Myocyte (in vitro differentiated cells): ENCODE measurements at regions not wholly inside any gene's neighbourhood (a gene's known extent, or its start where the extent isn't known, plus 50 kb on each side); places are given as distances from the start of the nearest gene placed in this dataset.

ENCODE experiments used
- DNase-seq: peaks from one replicate; pipeline ENCODE4 v3.0.0-alpha.2; 2012; ENCODE audit warnings: low read depth

- no peak for DNase-seq
These were observed 205.9 kb upstream of the RGMA start for GRCh38 chr15:93294896-93295295.

GRCh38 chr15:93294066-93294465, 205.1 kb upstream of the RGMA start:
- no peak for DNase-seq

- no peak for DNase-seq
These were observed 202.4 kb upstream of the RGMA start for GRCh38 chr15:93291380-93291779.

GRCh38 chr15:93290618-93290946, 201.6 kb upstream of the RGMA start:
- no peak for DNase-seq

GRCh38 chr15:93289941-93290617, 201.1 kb upstream of the RGMA start:
- no peak for DNase-seq

GRCh38 chr15:93288728-93289294, 199.8 kb upstream of the RGMA start:
- DNase-seq, result no peak

GRCh38 chr15:93286446-93286845, 197.4 kb upstream of the RGMA start:
- DNase-seq, result no peak

- DNase-seq, result no peak
These were observed 194.8 kb upstream of the RGMA start for GRCh38 chr15:93283854-93284253.

GRCh38 chr15:93282808-93283207, 193.8 kb upstream of the RGMA start:
- DNase-seq, result no peak

GRCh38 chr15:93278783-93279182, 189.8 kb upstream of the RGMA start:
- no peak for DNase-seq

GRCh38 chr15:93278006-93278405, 189.0 kb upstream of the RGMA start:
- DNase-seq, result no peak

GRCh38 chr15:93274257-93274656, 185.2 kb upstream of the RGMA start:
- no peak for DNase-seq

GRCh38 chr15:93271871-93272270, 182.9 kb upstream of the RGMA start:
- no peak for DNase-seq

GRCh38 chr15:93270937-93271467, 182.0 kb upstream of the RGMA start:
- no peak for DNase-seq

GRCh38 chr15:93268066-93268465, 179.1 kb upstream of the RGMA start:
- no peak for DNase-seq

- DNase-seq, result no peak
These were observed 177.3 kb upstream of the RGMA start for GRCh38 chr15:93266291-93266690.

GRCh38 chr15:93265111-93265556, 176.1 kb upstream of the RGMA start:
- no peak for DNase-seq

- no peak for DNase-seq
These were observed 172.8 kb upstream of the RGMA start for GRCh38 chr15:93261845-93262244.

GRCh38 chr15:93257920-93258319, 168.9 kb upstream of the RGMA start:
- DNase-seq, result no peak

GRCh38 chr15:93253681-93254080, 164.7 kb upstream of the RGMA start:
- no peak for DNase-seq

- no peak for DNase-seq
These were observed 163.8 kb upstream of the RGMA start for GRCh38 chr15:93252780-93253179.

GRCh38 chr15:93250950-93251349, 161.9 kb upstream of the RGMA start:
- no peak for DNase-seq

GRCh38 chr15:93250209-93250608, 161.2 kb upstream of the RGMA start:
- DNase-seq, result no peak
